Parathyroid adenoma (tissue), 2 donors: ENCODE measurements at regions not wholly inside any gene's neighbourhood (a gene's known extent, or its start where the extent isn't known, plus 50 kb on each side); places are given as distances from the start of the nearest gene placed in this dataset.
A peak's percentile ranks its signal among the peaks of the same experiment; 100 is the strongest.

Experiments used
- H2AFZ ChIP-seq: fragments of 300-600 bp; sonication (generic); one replicate; pipeline ENCODE4 v1.7.0; 2017; ENCODE audit warnings: antibody characterized with exemption, mild to moderate bottlenecking
- H3K27ac ChIP-seq: fragments of 300-600 bp; sonication (generic); one replicate; pipeline ENCODE4 v1.7.0; 2017
- H3K27me3 ChIP-seq: fragments of 300-600 bp; sonication (generic); one replicate; pipeline ENCODE4 v1.7.0; 2017; ENCODE audit warnings: low read length; ENCODE audit not compliant: control insufficient read depth, insufficient read depth
- H3K36me3 ChIP-seq: fragments of 300-600 bp; sonication (generic); one replicate; pipeline ENCODE4 v1.7.0; 2017; ENCODE audit warnings: low read length; ENCODE audit not compliant: control insufficient read depth, insufficient read depth
- H3K4me1 ChIP-seq: fragments of 300-600 bp; sonication (generic); one replicate; pipeline ENCODE4 v1.7.0; 2017; ENCODE audit warnings: control low read depth
- H3K4me2 ChIP-seq: fragments of 300-600 bp; sonication (generic); one replicate; pipeline ENCODE4 v1.7.0; 2017; ENCODE audit warnings: low read length
- H3K4me3 ChIP-seq: fragments of 300-600 bp; sonication (generic); one replicate; pipeline ENCODE4 v1.7.0; 2017; ENCODE audit warnings: low read depth, low read length
- H3K79me2 ChIP-seq: fragments of 300-600 bp; sonication (generic); one replicate; pipeline ENCODE4 v1.7.0; 2017; ENCODE audit warnings: control low read depth
- H3K9ac ChIP-seq: fragments of 300-600 bp; sonication (generic); one replicate; pipeline ENCODE4 v1.7.0; 2017; ENCODE audit warnings: mild to moderate bottlenecking
- H3K9me3 ChIP-seq: fragments of 300-600 bp; sonication (generic); one replicate; pipeline ENCODE4 v1.7.0; 2017; ENCODE audit warnings: low read length; ENCODE audit not compliant: control insufficient read depth
- TF ChIP-seq, protein P1 (sequence below): fragments of 300-600 bp; sonication (generic); IDR thresholded peaks from one replicate; pipeline ENCODE4 v1.7.0; 2017; ENCODE audit warnings: antibody characterized with exemption, mild to moderate bottlenecking
- donor health status: primary hyperparathyroidism.

DNA sequence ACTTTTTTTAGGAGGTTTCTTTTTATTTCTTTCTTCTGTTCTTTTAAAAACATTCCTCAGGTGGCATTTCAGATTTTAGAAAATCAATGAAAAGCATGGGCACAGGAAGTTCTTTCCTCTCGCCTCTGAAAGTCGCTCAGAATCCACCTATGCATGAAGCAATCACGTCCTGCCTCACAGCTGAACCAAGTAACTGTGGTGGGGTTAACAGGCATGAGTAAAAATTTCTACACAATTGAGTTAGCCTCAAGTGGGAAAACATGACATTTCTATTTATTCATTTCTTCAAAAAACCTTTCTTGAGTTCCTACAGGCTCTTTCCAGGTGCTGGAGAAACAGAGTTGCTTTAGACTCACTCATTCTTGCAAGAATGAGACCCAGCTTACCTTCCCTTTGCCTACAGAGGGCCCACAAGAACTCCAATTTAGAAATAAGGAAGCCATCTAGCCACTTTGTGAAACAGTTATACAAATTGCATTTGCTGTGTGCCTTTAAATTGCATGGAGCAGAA is 508.9 kb upstream of the PKN2 start:
- no peaks in the 10 kb centered on the region for H3K36me3 ChIP-seq
- no peak overlapping the region for H3K27ac ChIP-seq
- no peak overlapping the region for H2AFZ ChIP-seq
- H3K4me1 ChIP-seq, result no peaks in the 10 kb centered on the region
- TF ChIP-seq, protein P1, sequence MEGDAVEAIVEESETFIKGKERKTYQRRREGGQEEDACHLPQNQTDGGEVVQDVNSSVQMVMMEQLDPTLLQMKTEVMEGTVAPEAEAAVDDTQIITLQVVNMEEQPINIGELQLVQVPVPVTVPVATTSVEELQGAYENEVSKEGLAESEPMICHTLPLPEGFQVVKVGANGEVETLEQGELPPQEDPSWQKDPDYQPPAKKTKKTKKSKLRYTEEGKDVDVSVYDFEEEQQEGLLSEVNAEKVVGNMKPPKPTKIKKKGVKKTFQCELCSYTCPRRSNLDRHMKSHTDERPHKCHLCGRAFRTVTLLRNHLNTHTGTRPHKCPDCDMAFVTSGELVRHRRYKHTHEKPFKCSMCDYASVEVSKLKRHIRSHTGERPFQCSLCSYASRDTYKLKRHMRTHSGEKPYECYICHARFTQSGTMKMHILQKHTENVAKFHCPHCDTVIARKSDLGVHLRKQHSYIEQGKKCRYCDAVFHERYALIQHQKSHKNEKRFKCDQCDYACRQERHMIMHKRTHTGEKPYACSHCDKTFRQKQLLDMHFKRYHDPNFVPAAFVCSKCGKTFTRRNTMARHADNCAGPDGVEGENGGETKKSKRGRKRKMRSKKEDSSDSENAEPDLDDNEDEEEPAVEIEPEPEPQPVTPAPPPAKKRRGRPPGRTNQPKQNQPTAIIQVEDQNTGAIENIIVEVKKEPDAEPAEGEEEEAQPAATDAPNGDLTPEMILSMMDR, result no peak
- no peak overlapping the region for H3K9ac ChIP-seq
- H3K27me3 ChIP-seq, result no peaks in the 10 kb centered on the region
- no peak overlapping the region for H3K4me3 ChIP-seq
- no peaks in the 10 kb centered on the region for H3K9me3 ChIP-seq
- no peak overlapping the region for H3K4me2 ChIP-seq
- H3K79me2 ChIP-seq, result no peaks in the 10 kb centered on the region

DNA sequence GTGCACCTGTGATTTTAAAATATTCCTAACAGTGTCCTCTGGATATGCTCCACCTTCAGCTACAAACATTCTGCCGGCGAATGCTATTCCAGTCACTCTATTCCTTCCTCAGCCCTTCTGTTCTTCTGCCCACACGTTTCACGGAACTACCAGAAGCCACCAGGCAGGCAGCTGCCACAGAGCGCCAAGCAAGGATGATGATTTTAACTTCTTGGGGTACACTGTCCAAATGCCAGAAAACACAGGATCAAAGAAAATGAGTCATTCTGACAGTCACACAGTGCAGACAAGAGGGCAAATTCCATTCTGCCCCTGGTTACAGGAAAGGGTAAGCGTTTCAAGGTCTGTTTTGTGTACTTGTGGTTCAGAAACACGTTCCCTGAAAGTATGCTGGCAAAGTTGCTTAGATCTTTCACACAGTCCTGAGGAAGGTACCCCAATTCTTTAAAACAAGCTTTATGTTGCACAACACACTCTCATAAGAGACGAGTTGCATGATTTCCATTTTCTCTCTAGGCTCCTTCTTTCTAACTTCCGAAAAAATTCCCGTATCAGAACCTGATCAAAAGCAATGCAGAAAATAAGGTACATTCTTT is 508.3 kb upstream of the PKN2 start:
- Histone ChIP-seq H2AFZ (no peak overlapping the region), H3K36me3 (no peaks in the 10 kb centered on the region), H3K4me1 (no peaks in the 10 kb centered on the region), H3K9ac (no peak overlapping the region), H3K27ac (no peak overlapping the region), H3K27me3 (no peaks in the 10 kb centered on the region), H3K4me2 (no peak overlapping the region), H3K4me3 (no peak overlapping the region), H3K9me3 (no peaks in the 10 kb centered on the region), H3K79me2 (no peaks in the 10 kb centered on the region)
- TF ChIP-seq, protein P1, result no peak

DNA sequence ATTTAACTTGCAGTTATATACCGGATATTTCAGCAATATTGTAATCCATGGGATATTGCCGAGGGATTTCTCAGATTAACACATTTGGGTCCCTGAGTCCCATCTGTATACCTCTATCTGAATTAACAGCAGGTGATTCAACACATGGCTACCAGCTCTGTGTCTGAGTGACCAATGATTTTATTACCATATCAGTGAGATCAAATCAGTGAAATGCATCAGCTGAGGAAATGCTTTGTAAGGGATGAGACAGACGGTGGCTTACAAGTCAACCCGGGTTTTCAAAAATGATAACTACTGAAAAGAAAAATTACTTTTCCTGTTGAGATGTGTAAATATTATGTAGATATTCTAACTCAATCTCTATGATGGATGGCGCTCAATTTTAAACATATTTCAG is 504.1 kb upstream of the PKN2 start:
- no peaks in the 10 kb centered on the region for H3K79me2 ChIP-seq
- H3K36me3 ChIP-seq, result no peaks in the 10 kb centered on the region
- no peak overlapping the region for H3K4me3 ChIP-seq
- H3K9ac ChIP-seq, result no peak overlapping the region
- H3K9me3 ChIP-seq, result no peaks in the 10 kb centered on the region
- no peak overlapping the region for H2AFZ ChIP-seq
- H3K4me1 ChIP-seq, result no peaks in the 10 kb centered on the region
- no peak overlapping the region for H3K4me2 ChIP-seq
- H3K27me3 ChIP-seq, result no peaks in the 10 kb centered on the region
- TF ChIP-seq, protein P1, result no peak
- H3K27ac ChIP-seq, result no peak overlapping the region

DNA sequence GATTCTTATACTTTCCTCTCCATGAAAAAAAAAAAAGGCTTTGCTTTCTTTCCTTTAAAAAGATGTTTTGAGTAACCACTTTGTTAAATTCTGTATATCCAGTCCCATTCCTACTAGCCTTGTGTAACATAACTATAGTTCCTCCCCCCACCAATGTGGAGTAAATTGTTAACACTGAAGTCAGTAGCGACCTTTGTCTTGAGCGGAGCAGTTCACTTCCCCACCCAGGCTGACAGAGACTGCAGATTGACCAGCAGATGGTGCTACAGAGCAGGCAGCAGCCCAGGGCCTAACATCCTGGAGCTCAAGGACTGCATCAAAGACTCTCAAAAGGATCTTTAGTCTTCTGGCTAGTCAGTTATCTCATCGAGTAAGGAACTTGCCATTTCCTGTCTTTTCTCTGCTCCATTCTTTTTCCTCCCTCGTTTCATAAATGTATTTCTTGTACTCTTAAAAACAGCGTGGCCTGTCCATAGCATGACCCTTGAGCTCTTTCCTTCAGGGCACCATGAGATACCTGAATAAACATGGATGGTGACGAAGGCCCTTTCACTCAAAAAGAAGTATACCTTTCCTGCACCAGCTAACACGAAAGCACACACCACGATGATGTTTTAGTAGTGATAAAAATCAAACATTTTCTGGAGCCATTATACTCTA is 503.5 kb upstream of the PKN2 start:
- Histone ChIP-seq H3K4me2 (no peak overlapping the region), H2AFZ (no peak overlapping the region), H3K4me1 (no peaks in the 10 kb centered on the region), H3K36me3 (no peaks in the 10 kb centered on the region), H3K27me3 (no peaks in the 10 kb centered on the region), H3K27ac (no peak overlapping the region), H3K9ac (no peak overlapping the region), H3K79me2 (no peaks in the 10 kb centered on the region), H3K9me3 (no peaks in the 10 kb centered on the region), H3K4me3 (no peak overlapping the region)
- TF ChIP-seq, protein P1, result peak; percentile 46

DNA sequence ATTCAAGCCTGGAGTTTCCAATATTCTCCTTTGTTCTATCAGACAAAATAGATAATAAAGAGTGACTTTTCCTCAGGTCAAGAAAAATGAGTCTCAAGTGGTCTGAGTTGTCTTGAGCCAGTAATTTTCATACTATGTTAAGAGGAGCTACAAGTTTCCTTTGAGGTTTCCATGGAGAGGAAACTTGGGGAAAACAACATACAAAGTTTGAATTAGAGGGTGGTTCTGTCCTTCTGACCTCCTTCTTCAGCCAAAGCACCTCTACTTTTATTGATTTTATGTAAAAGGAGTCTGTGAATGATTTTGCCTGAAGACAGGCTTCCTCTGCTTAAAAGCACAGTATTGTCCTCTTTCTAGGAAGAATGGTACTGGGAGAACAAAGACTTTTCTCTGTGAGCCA is 497.2 kb upstream of the PKN2 start:
- H3K27ac ChIP-seq, result no peak overlapping the region
- no peak overlapping the region for H3K9ac ChIP-seq
- TF ChIP-seq, protein P1, result no peak
- no peaks in the 10 kb centered on the region for H3K27me3 ChIP-seq
- no peaks in the 10 kb centered on the region for H3K4me1 ChIP-seq
- H3K9me3 ChIP-seq, result no peaks in the 10 kb centered on the region
- H3K4me2 ChIP-seq, result no peak overlapping the region
- H2AFZ ChIP-seq, result no peak overlapping the region
- no peaks in the 10 kb centered on the region for H3K79me2 ChIP-seq
- H3K36me3 ChIP-seq, result no peaks in the 10 kb centered on the region
- H3K4me3 ChIP-seq, result no peak overlapping the region
